ENCODE measurements at regions not wholly inside any gene's neighbourhood (a gene's known extent, or its start where the extent isn't known, plus 50 kb on each side); places are given as distances from the start of the nearest gene placed in this dataset.
"Not testable (repeated sequence)": the region's sequence is repeated elsewhere in the genome, so short reads cannot be mapped to it uniquely, and the experiment has no call there.

DNA sequence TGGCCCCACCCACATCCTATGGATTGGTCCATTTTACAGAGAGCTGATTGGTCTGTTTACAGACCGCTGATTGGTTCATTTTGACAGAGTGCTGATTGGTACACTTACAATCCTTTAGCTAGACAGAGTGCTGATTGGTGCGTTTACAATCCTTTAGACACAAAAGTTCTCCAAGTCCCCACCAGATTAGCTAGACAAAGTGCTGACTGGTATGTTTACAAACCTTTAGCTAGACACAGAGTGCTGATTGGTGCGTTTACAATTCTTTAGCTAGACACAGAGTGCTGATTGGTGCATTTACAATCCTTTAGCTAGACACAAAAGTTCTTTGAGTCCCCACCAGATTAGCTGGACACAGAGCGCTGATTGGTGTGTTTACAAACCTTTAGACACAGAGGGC is 630.6 kb upstream of the STXBP6 start:
- H3K79me2 ChIP-seq (ENCODE audit: control insufficient read depth, insufficient read depth, low read length); DNase-seq (ENCODE audit: extremely low read depth in 1 of 4, low spot score in 3 of 4); FAIRE-seq; H3K4me2 ChIP-seq (ENCODE audit: insufficient read depth, low read length); H3K27me3 ChIP-seq (ENCODE audit: control insufficient read depth in 2 of 2, insufficient read depth in 2 of 2, low read length in 2 of 2); BruUV-seq (replicated peaks); POLR2A ChIA-PET; H3K9me3 ChIP-seq (replicated peaks; ENCODE audit: control insufficient read depth, insufficient read depth, low read depth, low read length); H3K4me3 ChIP-seq; H3K9ac ChIP-seq (ENCODE audit: insufficient read depth in 1 of 2, low read depth in 2 of 2, low read length in 2 of 2); in situ Hi-C loops (cut with MboI); H3K27ac ChIP-seq (ENCODE audit: extremely low read depth, low read depth, low read length); H4K20me1 ChIP-seq (replicated peaks; ENCODE audit: control insufficient read depth, insufficient read depth, low read length); H3K4me1 ChIP-seq (replicated peaks in 1 of 2; ENCODE audit: control insufficient read depth in 2 of 2, insufficient read depth in 2 of 2, low read length in 2 of 2); H3K36me3 ChIP-seq (ENCODE audit: control insufficient read depth, insufficient read depth, low read length); ATAC-seq; CTCF ChIA-PET (ENCODE audit: low intra/inter-chr PET ratio); intact Hi-C loops (cut with micrococcal nuclease); H2AFZ ChIP-seq (ENCODE audit: low read depth, low read length); H3K9me1 ChIP-seq (ENCODE audit: control insufficient read depth, insufficient read depth, low read length): not testable (repeated sequence)
- WGBS (ENCODE audit: insufficient coverage, low coverage, missing lambda C conversion rate) = 7% methylated on average over 4 of the region's 4 CpGs

DNA sequence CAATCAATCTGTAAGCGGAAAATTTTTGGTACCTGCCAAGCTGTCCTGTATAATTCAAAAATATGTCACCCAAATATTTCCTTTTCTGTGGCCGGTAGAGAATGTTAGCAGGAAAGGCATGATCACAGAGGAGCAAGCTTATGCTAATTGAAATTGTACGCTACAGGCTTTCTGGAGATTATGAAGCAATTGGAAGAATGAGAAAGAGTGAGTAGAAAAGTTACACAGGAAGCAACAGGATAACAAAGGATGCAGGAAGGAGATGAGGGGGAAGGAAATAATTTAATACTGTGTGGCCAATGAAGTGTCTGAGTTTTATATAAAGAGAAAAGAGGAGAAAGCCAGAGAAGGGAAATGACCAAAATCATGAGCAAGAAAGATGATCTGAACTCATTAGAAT is 627.2 kb upstream of the STXBP6 start:
- POLR2A ChIA-PET = no interaction called here
- Histone ChIP-seq H3K79me2 (ENCODE audit: control insufficient read depth, insufficient read depth, low read length) (no peaks in the 10 kb centered on the region), H3K27ac (ENCODE audit: extremely low read depth, low read depth, low read length) (no peak overlapping the region), H3K4me3 (no peak overlapping the region), H3K9ac (ENCODE audit: insufficient read depth in 1 of 2, low read depth in 2 of 2, low read length in 2 of 2) (no peak overlapping the region), H3K9me1 (ENCODE audit: control insufficient read depth, insufficient read depth, low read length) (no peaks in the 10 kb centered on the region), H2AFZ (ENCODE audit: low read depth, low read length) (no peak overlapping the region), H3K4me2 (ENCODE audit: insufficient read depth, low read length) (no peak overlapping the region), H3K36me3 (ENCODE audit: control insufficient read depth, insufficient read depth, low read length) (no peaks in the 10 kb centered on the region), H3K27me3 (ENCODE audit: control insufficient read depth in 2 of 2, insufficient read depth in 2 of 2, low read length in 2 of 2) (no peaks in the 10 kb centered on the region), H4K20me1 (replicated peaks; ENCODE audit: control insufficient read depth, insufficient read depth, low read length) (no peaks in the 10 kb centered on the region), H3K9me3 (replicated peaks; ENCODE audit: control insufficient read depth, insufficient read depth, low read depth, low read length) (no peaks in the 10 kb centered on the region), H3K4me1 (replicated peaks in 1 of 2; ENCODE audit: control insufficient read depth in 2 of 2, insufficient read depth in 2 of 2, low read length in 2 of 2) (no peaks in the 10 kb centered on the region)
- ATAC-seq (no peak), DNase-seq (ENCODE audit: extremely low read depth in 1 of 4, low spot score in 3 of 4) (no peak), FAIRE-seq (no peak)
- intact Hi-C loops (cut with micrococcal nuclease) (no loop called here), in situ Hi-C loops (cut with MboI) (no loop called here)
- WGBS (ENCODE audit: insufficient coverage, low coverage, missing lambda C conversion rate) = 5% methylated on average over 3 of the region's 3 CpGs
- CTCF ChIA-PET (ENCODE audit: low intra/inter-chr PET ratio) = no interaction called here
- no TSS peak for BruUV-seq (replicated peaks)
- no peak for TF ChIP-seq POLR2A (conservative IDR thresholded peaks at IDR 0.05)
- TF ChIP-seq, protein P1, sequence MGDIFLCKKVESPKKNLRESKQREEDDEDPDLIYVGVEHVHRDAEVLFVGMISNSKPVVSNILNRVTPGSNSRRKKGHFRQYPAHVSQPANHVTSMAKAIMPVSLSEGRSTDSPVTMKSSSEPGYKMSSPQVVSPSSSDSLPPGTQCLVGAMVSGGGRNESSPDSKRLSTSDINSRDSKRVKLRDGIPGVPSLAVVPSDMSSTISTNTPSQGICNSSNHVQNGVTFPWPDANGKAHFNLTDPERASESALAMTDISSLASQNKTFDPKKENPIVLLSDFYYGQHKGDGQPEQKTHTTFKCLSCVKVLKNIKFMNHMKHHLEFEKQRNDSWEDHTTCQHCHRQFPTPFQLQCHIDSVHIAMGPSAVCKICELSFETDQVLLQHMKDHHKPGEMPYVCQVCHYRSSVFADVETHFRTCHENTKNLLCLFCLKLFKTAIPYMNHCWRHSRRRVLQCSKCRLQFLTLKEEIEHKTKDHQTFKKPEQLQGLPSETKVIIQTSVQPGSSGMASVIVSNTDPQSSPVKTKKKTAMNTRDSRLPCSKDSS (IDR thresholded peaks at IDR 0.05; ENCODE audit: low read depth, partially characterized antibody) = no peak
- no peak for TF ChIP-seq SMC3 (conservative IDR thresholded peaks at IDR 0.05; ENCODE audit: insufficient read depth, low read depth, low read length)
- no peak for TF ChIP-seq MTA3 (IDR thresholded peaks at IDR 0.05; ENCODE audit: borderline replicate concordance)
- no peak for TF ChIP-seq ZNF436 (CRISPR knock-in tag; IDR thresholded peaks at IDR 0.05)
- no peak for TF ChIP-seq NEUROD1 (IDR thresholded peaks at IDR 0.05; ENCODE audit: borderline replicate concordance, low read depth, low read length, partially characterized antibody)
- TF ChIP-seq, protein P2, sequence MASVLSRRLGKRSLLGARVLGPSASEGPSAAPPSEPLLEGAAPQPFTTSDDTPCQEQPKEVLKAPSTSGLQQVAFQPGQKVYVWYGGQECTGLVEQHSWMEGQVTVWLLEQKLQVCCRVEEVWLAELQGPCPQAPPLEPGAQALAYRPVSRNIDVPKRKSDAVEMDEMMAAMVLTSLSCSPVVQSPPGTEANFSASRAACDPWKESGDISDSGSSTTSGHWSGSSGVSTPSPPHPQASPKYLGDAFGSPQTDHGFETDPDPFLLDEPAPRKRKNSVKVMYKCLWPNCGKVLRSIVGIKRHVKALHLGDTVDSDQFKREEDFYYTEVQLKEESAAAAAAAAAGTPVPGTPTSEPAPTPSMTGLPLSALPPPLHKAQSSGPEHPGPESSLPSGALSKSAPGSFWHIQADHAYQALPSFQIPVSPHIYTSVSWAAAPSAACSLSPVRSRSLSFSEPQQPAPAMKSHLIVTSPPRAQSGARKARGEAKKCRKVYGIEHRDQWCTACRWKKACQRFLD (CRISPR knock-in tag; IDR thresholded peaks at IDR 0.05) = no peak
- TF ChIP-seq MECOM (CRISPR knock-in tag; IDR thresholded peaks at IDR 0.05) = no peak
- TF ChIP-seq, protein P3, sequence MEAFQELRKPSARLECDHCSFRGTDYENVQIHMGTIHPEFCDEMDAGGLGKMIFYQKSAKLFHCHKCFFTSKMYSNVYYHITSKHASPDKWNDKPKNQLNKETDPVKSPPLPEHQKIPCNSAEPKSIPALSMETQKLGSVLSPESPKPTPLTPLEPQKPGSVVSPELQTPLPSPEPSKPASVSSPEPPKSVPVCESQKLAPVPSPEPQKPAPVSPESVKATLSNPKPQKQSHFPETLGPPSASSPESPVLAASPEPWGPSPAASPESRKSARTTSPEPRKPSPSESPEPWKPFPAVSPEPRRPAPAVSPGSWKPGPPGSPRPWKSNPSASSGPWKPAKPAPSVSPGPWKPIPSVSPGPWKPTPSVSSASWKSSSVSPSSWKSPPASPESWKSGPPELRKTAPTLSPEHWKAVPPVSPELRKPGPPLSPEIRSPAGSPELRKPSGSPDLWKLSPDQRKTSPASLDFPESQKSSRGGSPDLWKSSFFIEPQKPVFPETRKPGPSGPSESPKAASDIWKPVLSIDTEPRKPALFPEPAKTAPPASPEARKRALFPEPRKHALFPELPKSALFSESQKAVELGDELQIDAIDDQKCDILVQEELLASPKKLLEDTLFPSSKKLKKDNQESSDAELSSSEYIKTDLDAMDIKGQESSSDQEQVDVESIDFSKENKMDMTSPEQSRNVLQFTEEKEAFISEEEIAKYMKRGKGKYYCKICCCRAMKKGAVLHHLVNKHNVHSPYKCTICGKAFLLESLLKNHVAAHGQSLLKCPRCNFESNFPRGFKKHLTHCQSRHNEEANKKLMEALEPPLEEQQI (IDR thresholded peaks at IDR 0.05) = no peak

All from K562 (cell line).